DMS53 (cell line): ENCODE measurements at regions not wholly inside any gene's neighbourhood (a gene's known extent, or its start where the extent isn't known, plus 50 kb on each side); places are given as distances from the start of the nearest gene placed in this dataset.
A peak's percentile ranks its signal among the peaks of the same experiment; 100 is the strongest.

Source experiments
- DNase-seq: peaks from one replicate; lab custom pipeline; 2025; lab: John Stamatoyannopoulos, UW

GRCh38 chr16:49910541-49911071, 54.7 kb upstream of the ZNF423 start:
- no peak for DNase-seq

- DNase-seq: no peak
Observed at GRCh38 chr16:49911430-49911829, 55.5 kb upstream of the ZNF423 start.

GRCh38 chr16:49912721-49913120, 56.8 kb upstream of the ZNF423 start:
- no peak for DNase-seq

GRCh38 chr16:49913720-49914119, 57.8 kb upstream of the ZNF423 start:
- no peak for DNase-seq

- DNase-seq: no peak
Observed at GRCh38 chr16:49914657-49915056, 58.7 kb upstream of the ZNF423 start.

GRCh38 chr16:49918257-49918656, 62.3 kb upstream of the ZNF423 start:
- DNase-seq: no peak

- no peak for DNase-seq
Observed at GRCh38 chr16:49919327-49919726, 63.4 kb upstream of the ZNF423 start.

- no peak for DNase-seq
Observed at GRCh38 chr16:49920397-49920796, 64.5 kb upstream of the ZNF423 start.

- DNase-seq: no peak
Observed at GRCh38 chr16:49921106-49921505, 65.2 kb upstream of the ZNF423 start.

- peak; percentile 55 for DNase-seq
Observed at GRCh38 chr16:49921791-49922456, 66.0 kb upstream of the ZNF423 start.

GRCh38 chr16:49923411-49923810, 67.5 kb upstream of the ZNF423 start:
- no peak for DNase-seq

GRCh38 chr16:49924078-49924477, 68.2 kb upstream of the ZNF423 start:
- DNase-seq: peak; percentile 7

- no peak for DNase-seq
Observed at GRCh38 chr16:49926941-49927340, 71.0 kb upstream of the ZNF423 start.

GRCh38 chr16:49928176-49929041, 72.5 kb upstream of the ZNF423 start:
- no peak for DNase-seq

GRCh38 chr16:49929626-49930025, 73.7 kb upstream of the ZNF423 start:
- DNase-seq: no peak

- DNase-seq: no peak
Observed at GRCh38 chr16:49930841-49931240, 74.9 kb upstream of the ZNF423 start.

- no peak for DNase-seq
Observed at GRCh38 chr16:49931266-49931665, 75.4 kb upstream of the ZNF423 start.

GRCh38 chr16:49931916-49932315, 76.0 kb upstream of the ZNF423 start:
- DNase-seq: no peak

- no peak for DNase-seq
Observed at GRCh38 chr16:49932434-49932833, 76.5 kb upstream of the ZNF423 start.

- no peak for DNase-seq
Observed at GRCh38 chr16:49932946-49933345, 77.0 kb upstream of the ZNF423 start.

- DNase-seq: no peak
Observed at GRCh38 chr16:49936791-49937190, 80.9 kb upstream of the ZNF423 start.

- DNase-seq: no peak
Observed at GRCh38 chr16:49937886-49938285, 82.0 kb upstream of the ZNF423 start.

GRCh38 chr16:49939495-49939894, 83.6 kb upstream of the ZNF423 start:
- no peak for DNase-seq
